Trophoblast cell (in vitro differentiated cells and primary cell): ENCODE measurements at regions not wholly inside any gene's neighbourhood (a gene's known extent, or its start where the extent isn't known, plus 50 kb on each side); places are given as distances from the start of the nearest gene placed in this dataset.

Experiments
- DNase-seq, 2 donors: peaks; one replicate each; pipeline ENCODE4 v3.0.0-alpha.2; 2016
- H2AFZ ChIP-seq: 2 replicates; pipeline ENCODE4 v1.6.1; 2013; ENCODE audit warnings: low read length, moderate library complexity, mild to moderate bottlenecking; ENCODE audit not compliant: insufficient read depth, poor library complexity
- H2AK5ac ChIP-seq: 2 replicates; pipeline ENCODE4 v1.6.1; 2013; ENCODE audit warnings: mild to moderate bottlenecking, low read length
- H2BK120ac ChIP-seq: 2 replicates; pipeline ENCODE4 v1.6.1; 2013; ENCODE audit warnings: low read length, mild to moderate bottlenecking, moderate library complexity; ENCODE audit not compliant: insufficient read depth, poor library complexity
- H2BK12ac ChIP-seq: 2 replicates; pipeline ENCODE4 v1.6.1; 2013; ENCODE audit warnings: mild to moderate bottlenecking, low read length, moderate library complexity
- H2BK5ac ChIP-seq: 2 replicates; pipeline ENCODE4 v1.6.1; 2013; ENCODE audit warnings: low read length, low read depth, moderate library complexity, mild to moderate bottlenecking; ENCODE audit not compliant: poor library complexity
- H3K14ac ChIP-seq: 2 replicates; pipeline ENCODE4 v1.6.1; 2013; ENCODE audit warnings: mild to moderate bottlenecking, low read length
- H3K18ac ChIP-seq: 2 replicates; pipeline ENCODE4 v1.6.1; 2013; ENCODE audit warnings: mild to moderate bottlenecking, low read length
- H3K23ac ChIP-seq: 2 replicates; pipeline ENCODE4 v1.6.1; 2013; ENCODE audit warnings: low read length
- H3K27ac ChIP-seq: 2 replicates; pipeline ENCODE4 v1.5.1; 2013; ENCODE audit warnings: low read depth, mild to moderate bottlenecking, inconsistent platforms, low read length, moderate library complexity
- H3K27me3 ChIP-seq: 2 replicates; pipeline ENCODE4 v1.6.1; 2013; ENCODE audit warnings: inconsistent platforms, mild to moderate bottlenecking, low read length, moderate library complexity; ENCODE audit not compliant: insufficient read depth
- H3K36me3 ChIP-seq, 2 experiments: 1 replicate in 1 of 2; 2 replicates in 1 of 2; pipeline ENCODE4 v1.6.1; 2013; ENCODE audit warnings: low read length in 2 of 2, mild to moderate bottlenecking in 2 of 2, moderate library complexity in 1 of 2; ENCODE audit not compliant: insufficient read depth in 2 of 2, control insufficient read depth in 1 of 2
- H3K4ac ChIP-seq: 2 replicates; pipeline ENCODE4 v1.6.1; 2013; ENCODE audit warnings: low read depth, mild to moderate bottlenecking, low read length, moderate library complexity
- H3K4me1 ChIP-seq, 2 experiments: 1 replicate in 1 of 2; 2 replicates in 1 of 2; pipeline ENCODE4 v1.6.1; 2013; ENCODE audit warnings: low read length in 2 of 2, mild to moderate bottlenecking in 2 of 2, moderate library complexity in 1 of 2; ENCODE audit not compliant: insufficient read depth in 2 of 2, control insufficient read depth in 1 of 2
- H3K4me2 ChIP-seq: 2 replicates; pipeline ENCODE4 v1.6.1; 2013; ENCODE audit warnings: inconsistent platforms, mild to moderate bottlenecking, low read length, moderate library complexity
- H3K4me3 ChIP-seq: 2 replicates; pipeline ENCODE4 v1.5.1; 2013; ENCODE audit warnings: mild to moderate bottlenecking, low read depth, low read length, inconsistent platforms
- H3K79me1 ChIP-seq: one replicate; pipeline ENCODE4 v1.6.1; 2013; ENCODE audit warnings: low read length
- H3K79me2 ChIP-seq: 2 replicates; pipeline ENCODE4 v1.6.1; 2013; ENCODE audit warnings: low read length, mild to moderate bottlenecking; ENCODE audit not compliant: control insufficient read depth, insufficient read depth, poor library complexity
- H3K9ac ChIP-seq: 2 replicates; pipeline ENCODE4 v1.6.1; 2013; ENCODE audit warnings: mild to moderate bottlenecking, low read length
- H3K9me3 ChIP-seq: 2 replicates; pipeline ENCODE4 v1.6.1; 2013; ENCODE audit warnings: low read depth, mild to moderate bottlenecking, control low read depth, inconsistent platforms, low read length; ENCODE audit not compliant: insufficient read depth
- H4K12ac ChIP-seq: 2 replicates; pipeline ENCODE4 v1.6.1; 2013; ENCODE audit warnings: low read depth, mild to moderate bottlenecking, low read length, moderate library complexity
- H4K8ac ChIP-seq: 2 replicates; pipeline ENCODE4 v1.6.1; 2013; ENCODE audit warnings: low read depth, mild to moderate bottlenecking, low read length, moderate library complexity
- H4K91ac ChIP-seq: one replicate; pipeline ENCODE4 v1.6.1; 2013; ENCODE audit warnings: low read depth, mild to moderate bottlenecking, low read length, moderate library complexity
- WGBS: extraction: QIAGEN DNeasy Blood & Tissue Kit; methylation state at CpG from one replicate; pipeline ENCODE4 v1.1.7; 2013; ENCODE audit warnings: missing lambda C conversion rate; ENCODE audit not compliant: insufficient read length, insufficient coverage; ENCODE audit errors: extremely low coverage; 5-methylcytosine and 5-hydroxymethylcytosine counted together

DNA sequence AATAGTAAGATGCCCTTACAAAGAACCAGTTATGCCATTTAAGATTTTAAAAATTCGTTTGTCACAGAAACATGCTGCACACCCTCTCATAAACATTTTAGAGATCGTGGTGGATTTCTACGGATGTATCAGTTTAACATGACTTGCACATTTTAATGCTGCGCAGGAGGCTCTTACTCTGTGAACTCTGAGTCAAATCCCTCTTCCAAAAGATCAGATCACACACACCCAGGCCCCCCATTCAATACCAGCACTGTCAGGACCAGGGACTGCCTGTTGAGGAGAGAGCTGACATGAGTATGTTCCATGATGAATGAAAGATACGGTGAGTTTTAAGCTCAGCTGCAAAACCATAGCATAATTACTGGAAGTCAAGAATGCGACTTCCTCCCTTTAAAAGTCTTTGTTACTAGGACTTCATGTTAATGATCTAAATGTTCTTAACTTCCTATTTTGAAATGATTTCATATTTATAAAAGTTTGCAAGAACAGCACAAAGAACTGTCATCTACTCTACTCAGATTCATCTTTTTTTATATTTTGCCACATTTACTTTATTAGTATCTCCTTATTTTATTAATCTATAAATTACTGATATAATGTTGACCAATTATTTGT lies 500.2 kb downstream of the GLRX3 start:
- Histone ChIP-seq H3K4me2 (no peak overlapping the region), H3K18ac (no peak overlapping the region), H2BK12ac (no peak overlapping the region), H4K8ac (no peak overlapping the region), H3K9me3 (no peaks in the 10 kb centered on the region), H3K14ac (no peak overlapping the region), H4K12ac (no peak overlapping the region), H2BK5ac (no peak overlapping the region), H3K79me1 (no peaks in the 10 kb centered on the region), H3K4me3 (no peak overlapping the region), H2AFZ (no peak overlapping the region), H3K23ac (no peak overlapping the region), H3K9ac (no peak overlapping the region), H2BK120ac (no peak overlapping the region), H3K4ac (no peak overlapping the region), H4K91ac (no peak overlapping the region), H2AK5ac (no peak overlapping the region), H3K27ac (no peak overlapping the region), H3K79me2 (no peaks in the 10 kb centered on the region), H3K36me3 (no peaks in the 10 kb centered on the region), H3K27me3 (no peaks in the 10 kb centered on the region), H3K4me1 (peaks cover 3 to 4% of the 10 kb centered on the region in 2 experiments)
- WGBS: no CpG with 5 or more reads among the region's 6 CpGs
- no peak for DNase-seq

DNA sequence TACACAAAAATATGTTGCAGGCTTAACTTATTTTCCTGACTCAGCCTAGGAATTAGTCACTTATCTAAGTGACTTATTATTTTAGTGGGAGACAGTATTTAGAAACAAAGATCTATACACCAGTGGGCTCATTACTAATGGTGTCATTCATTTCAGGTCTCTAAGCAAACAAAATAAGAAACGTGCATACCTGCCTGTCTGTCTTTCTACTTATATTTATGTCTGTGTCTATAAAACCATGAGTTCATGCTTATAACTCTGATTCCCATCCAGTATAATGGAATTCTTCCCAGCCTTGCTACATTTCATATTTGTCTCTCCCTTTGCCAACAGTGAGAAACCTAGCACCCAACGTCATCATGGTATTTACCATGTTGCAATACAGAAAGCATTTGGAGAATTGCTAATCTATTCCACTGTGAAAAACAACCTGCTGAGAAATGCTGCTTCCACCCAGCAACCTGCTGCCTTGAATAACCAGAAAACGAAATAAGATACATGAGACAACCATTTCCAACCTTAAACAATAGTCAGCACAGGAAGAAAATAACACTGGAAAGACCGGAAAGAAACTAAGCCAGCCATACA lies 501.0 kb downstream of the GLRX3 start:
- no peak overlapping the region for H2AFZ ChIP-seq
- no peak overlapping the region for H3K4me3 ChIP-seq
- peaks cover 3 to 4% of the 10 kb centered on the region in 2 experiments for H3K4me1 ChIP-seq
- H3K79me2 ChIP-seq: no peaks in the 10 kb centered on the region
- no peak overlapping the region for H2BK120ac ChIP-seq
- no peak overlapping the region for H2BK5ac ChIP-seq
- no peak overlapping the region for H3K14ac ChIP-seq
- H3K79me1 ChIP-seq: no peaks in the 10 kb centered on the region
- no peaks in the 10 kb centered on the region for H3K27me3 ChIP-seq
- H3K4ac ChIP-seq: no peak overlapping the region
- H4K12ac ChIP-seq: no peak overlapping the region
- H4K91ac ChIP-seq: no peak overlapping the region
- H4K8ac ChIP-seq: no peak overlapping the region
- no peak overlapping the region for H3K23ac ChIP-seq
- no CpG with 5 or more reads among the region's 4 CpGs for WGBS
- peak in 1 of 2 donors; percentile 35 for DNase-seq
- H3K9ac ChIP-seq: no peak overlapping the region
- H2AK5ac ChIP-seq: no peak overlapping the region
- no peaks in the 10 kb centered on the region for H3K9me3 ChIP-seq
- H3K36me3 ChIP-seq: no peaks in the 10 kb centered on the region
- no peak overlapping the region for H3K18ac ChIP-seq
- no peak overlapping the region for H3K4me2 ChIP-seq
- no peak overlapping the region for H3K27ac ChIP-seq
- no peak overlapping the region for H2BK12ac ChIP-seq

DNA sequence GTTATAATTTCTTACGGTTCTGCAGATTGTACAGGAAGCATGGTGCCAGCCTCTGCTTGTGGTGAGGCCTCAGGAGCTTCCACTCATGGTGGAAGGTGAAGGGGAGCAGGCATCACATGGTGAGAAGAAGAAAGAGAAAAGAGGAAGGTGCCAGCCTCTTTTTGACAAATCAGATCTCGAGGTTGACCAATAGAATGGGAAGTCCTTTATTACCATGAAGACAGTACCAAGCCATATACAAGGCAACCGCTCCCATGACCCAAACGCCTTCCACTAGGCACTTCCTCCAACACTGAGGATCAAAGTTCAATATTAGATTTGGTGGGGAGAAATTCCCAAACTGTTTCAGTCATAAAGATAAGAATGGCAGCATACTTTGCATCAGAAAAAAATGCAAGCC lies 502.8 kb downstream of the GLRX3 start:
- Histone ChIP-seq H3K36me3 (no peaks in the 10 kb centered on the region), H2AK5ac (no peak overlapping the region), H3K14ac (no peak overlapping the region), H3K4me2 (no peak overlapping the region), H2AFZ (no peak overlapping the region), H3K9ac (no peak overlapping the region), H4K91ac (no peak overlapping the region), H3K79me1 (no peaks in the 10 kb centered on the region), H3K79me2 (no peaks in the 10 kb centered on the region), H3K27ac (no peak overlapping the region), H3K4ac (no peak overlapping the region), H3K9me3 (no peaks in the 10 kb centered on the region), H2BK12ac (no peak overlapping the region), H2BK5ac (no peak overlapping the region), H4K12ac (no peak overlapping the region), H3K4me3 (no peak overlapping the region), H2BK120ac (no peak overlapping the region), H3K4me1 (peaks cover 3 to 4% of the 10 kb centered on the region in 2 experiments), H3K27me3 (no peaks in the 10 kb centered on the region), H3K18ac (no peak overlapping the region), H4K8ac (no peak overlapping the region), H3K23ac (no peak overlapping the region)
- DNase-seq: no peak
- no CpG with 5 or more reads among the region's 4 CpGs for WGBS

DNA sequence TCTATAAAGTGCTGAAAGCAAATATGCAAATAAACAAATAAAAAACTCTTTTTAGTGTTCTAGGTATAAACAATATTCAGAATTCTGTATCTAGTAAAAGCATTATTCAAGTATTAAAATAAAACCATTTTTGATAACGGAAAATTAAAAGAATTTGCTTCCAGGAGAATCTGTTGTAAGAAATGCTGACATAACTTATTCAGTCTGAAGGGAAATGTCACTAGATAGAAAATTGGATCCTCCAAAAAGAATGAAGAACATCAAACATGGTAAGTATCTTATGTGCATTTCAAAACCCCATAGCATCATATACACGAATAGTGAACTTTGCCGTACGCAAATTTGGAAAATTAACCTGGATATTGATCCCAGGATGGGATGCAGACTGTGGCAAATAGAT lies 506.7 kb downstream of the GLRX3 start:
- H2BK120ac ChIP-seq: no peak overlapping the region
- no CpG with 5 or more reads among the region's 4 CpGs for WGBS
- no peak overlapping the region for H2BK5ac ChIP-seq
- H4K91ac ChIP-seq: no peak overlapping the region
- no peak overlapping the region for H2AFZ ChIP-seq
- H3K4me2 ChIP-seq: no peak overlapping the region
- no peaks in the 10 kb centered on the region for H3K9me3 ChIP-seq
- no peak overlapping the region for H3K9ac ChIP-seq
- H3K4me1 ChIP-seq: no peaks in the 10 kb centered on the region
- H3K79me1 ChIP-seq: no peaks in the 10 kb centered on the region
- H3K4ac ChIP-seq: no peak overlapping the region
- H3K27me3 ChIP-seq: no peaks in the 10 kb centered on the region
- no peak overlapping the region for H2BK12ac ChIP-seq
- H3K23ac ChIP-seq: no peak overlapping the region
- no peak for DNase-seq
- no peak overlapping the region for H3K14ac ChIP-seq
- H3K27ac ChIP-seq: no peak overlapping the region
- H3K4me3 ChIP-seq: no peak overlapping the region
- H4K12ac ChIP-seq: no peak overlapping the region
- H2AK5ac ChIP-seq: no peak overlapping the region
- H3K36me3 ChIP-seq: no peaks in the 10 kb centered on the region
- H3K18ac ChIP-seq: no peak overlapping the region
- no peak overlapping the region for H4K8ac ChIP-seq
- no peaks in the 10 kb centered on the region for H3K79me2 ChIP-seq
